NCI-H2029 (cell line): ENCODE measurements at regions not wholly inside any gene's neighbourhood (a gene's known extent, or its start where the extent isn't known, plus 50 kb on each side); places are given as distances from the start of the nearest gene placed in this dataset.

Experiments
- DNase-seq: peaks from one replicate; lab custom pipeline; 2025; lab: John Stamatoyannopoulos, UW

GRCh38 chr13:99123101-99124045 lies 77.3 kb upstream of the UBAC2 start:
- DNase-seq: no peak

- no peak for DNase-seq
Observed at GRCh38 chr13:99124046-99124400, 76.6 kb upstream of the UBAC2 start.

GRCh38 chr13:99124794-99125316 lies 75.8 kb upstream of the UBAC2 start:
- DNase-seq: peak; percentile 20

GRCh38 chr13:99125326-99125915 lies 75.2 kb upstream of the UBAC2 start:
- DNase-seq: no peak

GRCh38 chr13:99126821-99127220 lies 73.8 kb upstream of the UBAC2 start:
- DNase-seq: no peak

- no peak for DNase-seq
Observed at GRCh38 chr13:99129050-99129449, 71.6 kb upstream of the UBAC2 start.

GRCh38 chr13:99129951-99130350 lies 70.7 kb upstream of the UBAC2 start:
- no peak for DNase-seq

- DNase-seq: no peak
Observed at GRCh38 chr13:99131410-99131809, 69.2 kb upstream of the UBAC2 start.

GRCh38 chr13:99132295-99132835 lies 68.3 kb upstream of the UBAC2 start:
- no peak for DNase-seq

GRCh38 chr13:99133230-99133629 lies 67.4 kb upstream of the UBAC2 start:
- no peak for DNase-seq

- DNase-seq: no peak
Observed at GRCh38 chr13:99133848-99134247, 66.8 kb upstream of the UBAC2 start.

GRCh38 chr13:99135591-99135990 lies 65.1 kb upstream of the UBAC2 start:
- no peak for DNase-seq

GRCh38 chr13:99136427-99136954 lies 64.2 kb upstream of the UBAC2 start:
- DNase-seq: no peak

- DNase-seq: no peak
Observed at GRCh38 chr13:99140831-99141230, 59.8 kb upstream of the UBAC2 start.

GRCh38 chr13:99143904-99144303 lies 56.8 kb upstream of the UBAC2 start:
- no peak for DNase-seq

- no peak for DNase-seq
Observed at GRCh38 chr13:99144306-99144705, 56.3 kb upstream of the UBAC2 start.

- DNase-seq: no peak
Observed at GRCh38 chr13:99145461-99145860, 55.2 kb upstream of the UBAC2 start.

GRCh38 chr13:99150575-99151361 lies 49.9 kb upstream of the UBAC2 start:
- DNase-seq: no peak
